ENCODE measurements at regions not wholly inside any gene's neighbourhood (a gene's known extent, or its start where the extent isn't known, plus 50 kb on each side); places are given as distances from the start of the nearest gene placed in this dataset.
A peak's percentile ranks its signal among the peaks of the same experiment; 100 is the strongest.

DNA sequence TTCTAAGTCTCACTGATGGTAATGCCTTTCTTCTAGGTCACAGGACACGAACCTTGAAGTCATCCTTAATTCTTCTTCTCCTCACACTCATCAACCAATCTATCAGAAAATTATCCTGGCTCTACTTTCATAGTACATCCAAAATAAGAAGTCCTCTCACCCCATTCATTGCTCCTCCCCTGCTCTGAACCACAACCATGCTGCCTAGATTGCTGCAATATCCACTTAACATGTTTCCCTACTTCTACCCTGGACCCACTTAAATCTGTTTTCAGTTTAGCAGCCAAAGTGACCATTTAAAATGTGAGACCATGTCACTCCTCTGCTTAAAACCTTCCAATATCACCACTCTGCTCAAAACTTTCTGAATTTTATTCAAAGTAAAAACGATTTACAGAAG lies 445.9 kb upstream of the FAT3 start:
- H3K4me1 Mint-ChIP-seq, result peaks cover 3% of the 10 kb centered on the region
- peaks cover 10% of the 10 kb centered on the region for H3K36me3 Mint-ChIP-seq
- DNase-seq (ENCODE audit: low spot score in 2 of 2, unreplicated experiment in 2 of 2), result no peak
- H3K4me3 Mint-ChIP-seq, result no peak overlapping the region
- TF ChIP-seq, protein P1, sequence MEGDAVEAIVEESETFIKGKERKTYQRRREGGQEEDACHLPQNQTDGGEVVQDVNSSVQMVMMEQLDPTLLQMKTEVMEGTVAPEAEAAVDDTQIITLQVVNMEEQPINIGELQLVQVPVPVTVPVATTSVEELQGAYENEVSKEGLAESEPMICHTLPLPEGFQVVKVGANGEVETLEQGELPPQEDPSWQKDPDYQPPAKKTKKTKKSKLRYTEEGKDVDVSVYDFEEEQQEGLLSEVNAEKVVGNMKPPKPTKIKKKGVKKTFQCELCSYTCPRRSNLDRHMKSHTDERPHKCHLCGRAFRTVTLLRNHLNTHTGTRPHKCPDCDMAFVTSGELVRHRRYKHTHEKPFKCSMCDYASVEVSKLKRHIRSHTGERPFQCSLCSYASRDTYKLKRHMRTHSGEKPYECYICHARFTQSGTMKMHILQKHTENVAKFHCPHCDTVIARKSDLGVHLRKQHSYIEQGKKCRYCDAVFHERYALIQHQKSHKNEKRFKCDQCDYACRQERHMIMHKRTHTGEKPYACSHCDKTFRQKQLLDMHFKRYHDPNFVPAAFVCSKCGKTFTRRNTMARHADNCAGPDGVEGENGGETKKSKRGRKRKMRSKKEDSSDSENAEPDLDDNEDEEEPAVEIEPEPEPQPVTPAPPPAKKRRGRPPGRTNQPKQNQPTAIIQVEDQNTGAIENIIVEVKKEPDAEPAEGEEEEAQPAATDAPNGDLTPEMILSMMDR (IDR thresholded peaks at IDR 0.05; ENCODE audit: unreplicated experiment), result no peak
- H3K9me3 Mint-ChIP-seq, result peaks cover 22% of the 10 kb centered on the region
- no peaks in the 10 kb centered on the region for H3K27me3 Mint-ChIP-seq (ENCODE audit: low read depth)
- no peak overlapping the region for H3K27ac Mint-ChIP-seq

- Mint-ChIP-seq H3K36me3 (peaks cover 2% of the 10 kb centered on the region), H3K27me3 (ENCODE audit: low read depth) (no peaks in the 10 kb centered on the region), H3K4me1 (peaks cover 13% of the 10 kb centered on the region), H3K4me3 (no peak overlapping the region), H3K9me3 (peaks cover 18% of the 10 kb centered on the region), H3K27ac (no peak overlapping the region)
- DNase-seq (ENCODE audit: low spot score in 2 of 2, unreplicated experiment in 2 of 2), result no peak
- TF ChIP-seq, protein P1 (IDR thresholded peaks at IDR 0.05; ENCODE audit: unreplicated experiment), result no peak
These were observed 448.0 kb upstream of the FAT3 start for GRCh38 chr11:91776655-91777054.

DNA sequence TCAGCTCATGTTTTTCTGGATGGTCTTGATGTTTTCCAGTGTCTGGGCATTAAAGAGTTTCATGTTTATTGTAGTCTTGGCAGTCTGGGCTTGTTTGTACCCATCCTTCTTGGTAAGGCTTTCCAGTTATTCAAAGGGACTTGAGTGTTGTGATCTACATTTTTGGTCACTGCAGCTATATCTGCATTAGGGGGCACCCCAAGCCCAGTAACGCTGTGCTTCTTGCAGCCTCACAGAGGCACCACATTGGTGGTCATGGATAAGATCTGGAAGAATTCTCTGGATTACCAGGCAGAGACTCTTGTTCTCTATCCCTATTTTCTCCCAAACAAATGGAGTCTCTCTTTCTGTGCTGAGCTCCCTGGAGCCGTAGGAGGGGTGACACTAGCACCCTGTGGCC lies 451.5 kb upstream of the FAT3 start:
- Mint-ChIP-seq H3K36me3 (peaks cover 5% of the 10 kb centered on the region), H3K4me1 (peaks cover 17% of the 10 kb centered on the region), H3K9me3 (peaks cover 27% of the 10 kb centered on the region), H3K4me3 (no peak overlapping the region), H3K27me3 (ENCODE audit: low read depth) (no peaks in the 10 kb centered on the region), H3K27ac (peak overlapping the region; percentile 53)
- TF ChIP-seq, protein P1 (IDR thresholded peaks at IDR 0.05; ENCODE audit: unreplicated experiment), result no peak
- no peak for DNase-seq (ENCODE audit: low spot score in 2 of 2, unreplicated experiment in 2 of 2)

DNA sequence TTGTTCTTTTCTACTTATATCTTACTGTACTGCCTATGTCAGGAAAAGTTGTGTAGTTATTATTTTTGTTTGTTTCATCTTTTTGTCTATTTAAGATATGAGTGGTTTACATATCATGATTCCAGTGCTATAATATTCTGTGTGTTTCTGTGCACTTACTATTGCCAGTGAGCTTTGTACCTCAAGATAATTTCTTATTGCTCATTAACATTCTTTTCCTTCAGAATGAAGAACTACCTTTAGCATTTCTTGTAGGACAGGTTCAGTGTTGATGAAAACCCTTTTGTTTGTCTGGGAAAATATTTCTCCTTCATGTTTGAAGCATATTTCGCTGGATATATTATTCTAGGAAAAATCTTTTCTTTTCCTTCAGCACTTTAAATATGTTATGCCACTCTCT lies 452.7 kb upstream of the FAT3 start:
- peaks cover 27% of the 10 kb centered on the region for H3K9me3 Mint-ChIP-seq
- TF ChIP-seq, protein P1 (IDR thresholded peaks at IDR 0.05; ENCODE audit: unreplicated experiment), result no peak
- no peak overlapping the region for H3K4me3 Mint-ChIP-seq
- H3K27me3 Mint-ChIP-seq (ENCODE audit: low read depth), result no peaks in the 10 kb centered on the region
- H3K4me1 Mint-ChIP-seq, result peaks cover 17% of the 10 kb centered on the region
- no peak for DNase-seq (ENCODE audit: low spot score in 2 of 2, unreplicated experiment in 2 of 2)
- H3K36me3 Mint-ChIP-seq, result peaks cover 5% of the 10 kb centered on the region
- H3K27ac Mint-ChIP-seq, result peak overlapping the region; percentile 71

DNA sequence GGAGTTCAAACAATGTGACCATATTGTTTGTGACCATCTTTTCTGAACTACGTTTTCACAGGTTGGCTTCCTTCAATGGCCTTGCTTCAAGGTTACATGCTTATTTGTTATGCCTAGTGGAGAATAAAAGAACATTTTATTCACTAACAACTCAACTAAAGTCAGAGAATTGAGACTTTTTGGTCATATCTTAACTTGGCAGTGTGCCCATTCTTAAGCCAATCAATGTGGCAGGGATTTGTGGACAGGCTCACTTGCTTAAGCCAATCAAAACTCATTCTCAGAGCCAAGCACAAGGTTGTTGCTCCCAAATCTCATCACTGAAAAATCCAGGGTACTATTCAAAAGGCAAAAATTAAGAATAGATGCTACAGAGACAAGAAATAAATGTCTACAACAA lies 455.8 kb upstream of the FAT3 start:
- Mint-ChIP-seq H3K4me1 (peaks cover 22% of the 10 kb centered on the region), H3K27me3 (ENCODE audit: low read depth) (no peaks in the 10 kb centered on the region), H3K9me3 (peaks cover 26% of the 10 kb centered on the region), H3K36me3 (peaks cover 5% of the 10 kb centered on the region), H3K4me3 (no peak overlapping the region), H3K27ac (no peak overlapping the region)
- DNase-seq (ENCODE audit: low spot score in 2 of 2, unreplicated experiment in 2 of 2), result no peak
- TF ChIP-seq, protein P1 (IDR thresholded peaks at IDR 0.05; ENCODE audit: unreplicated experiment), result no peak

DNA sequence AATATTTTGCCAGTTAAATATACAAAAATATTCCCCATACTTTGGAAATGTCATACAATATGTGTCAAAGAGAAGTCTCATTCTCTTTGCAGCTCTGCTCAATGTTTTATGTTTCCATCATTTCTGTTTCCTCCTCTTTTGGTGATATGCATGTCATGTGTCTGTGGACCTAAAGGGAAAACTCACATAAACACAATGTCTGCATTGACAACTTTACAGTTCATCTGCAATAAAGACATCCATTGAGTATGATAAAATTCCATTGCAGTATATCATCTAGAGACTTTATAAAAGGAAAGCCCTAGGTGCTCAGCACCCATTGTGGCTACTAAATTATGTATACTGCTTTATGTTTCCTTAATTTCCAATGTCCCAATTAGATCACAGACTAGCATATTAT lies 461.3 kb upstream of the FAT3 start:
- DNase-seq (ENCODE audit: low spot score in 2 of 2, unreplicated experiment in 2 of 2), result no peak
- TF ChIP-seq, protein P1 (IDR thresholded peaks at IDR 0.05; ENCODE audit: unreplicated experiment), result no peak
- H3K36me3 Mint-ChIP-seq, result no peaks in the 10 kb centered on the region
- no peak overlapping the region for H3K4me3 Mint-ChIP-seq
- H3K4me1 Mint-ChIP-seq, result peaks cover 20% of the 10 kb centered on the region
- H3K27me3 Mint-ChIP-seq (ENCODE audit: low read depth), result no peaks in the 10 kb centered on the region
- H3K9me3 Mint-ChIP-seq, result peaks cover 6% of the 10 kb centered on the region
- no peak overlapping the region for H3K27ac Mint-ChIP-seq

Data from mesothelial cell of epicardium (in vitro differentiated cells).